Aorta (tissue), 5 donors: ENCODE measurements at regions not wholly inside any gene's neighbourhood (a gene's known extent, or its start where the extent isn't known, plus 50 kb on each side); places are given as distances from the start of the nearest gene placed in this dataset.
"Not testable (repeated sequence)": the region's sequence is repeated elsewhere in the genome, so short reads cannot be mapped to it uniquely, and the experiment has no call there.

Source experiments
- ATAC-seq: fragments of 200-7000 bp; cut with Tn5 transposase; one replicate; pipeline ENCODE4 v1.9.1; 2022; ENCODE audit warnings: moderate library complexity; ENCODE audit not compliant: low FRiP score
- DNase-seq, 2 donors: peaks; one replicate each; pipeline ENCODE4 v3.0.0-alpha.2; 2020
- H3K27ac ChIP-seq, 2 donors: one replicate each; pipeline ENCODE4 v1.5.1; 2013; ENCODE audit warnings: low read length in 2 of 2, mild to moderate bottlenecking in 2 of 2, moderate library complexity in 2 of 2, control low read depth in 1 of 2, inconsistent platforms in 1 of 2, low read depth in 1 of 2
- H3K27me3 ChIP-seq, 2 donors: one replicate each; pipeline ENCODE4 v1.6.1; 2013; ENCODE audit warnings: control low read depth in 1 of 2, low read length in 1 of 2, mild to moderate bottlenecking in 1 of 2, moderate library complexity in 1 of 2; ENCODE audit not compliant: insufficient read depth in 2 of 2, control insufficient read depth in 1 of 2
- H3K36me3 ChIP-seq, 2 donors: one replicate each; pipeline ENCODE4 v1.6.1; 2013; ENCODE audit warnings: control low read depth in 1 of 2, low read length in 1 of 2, mild to moderate bottlenecking in 1 of 2; ENCODE audit not compliant: insufficient read depth in 2 of 2, control insufficient read depth in 1 of 2
- H3K4me1 ChIP-seq, 2 donors: one replicate each; pipeline ENCODE4 v1.6.1; 2013; ENCODE audit warnings: low read length in 2 of 2, control low read depth in 1 of 2, mild to moderate bottlenecking in 1 of 2, moderate library complexity in 1 of 2; ENCODE audit not compliant: insufficient read depth in 2 of 2, control insufficient read depth in 1 of 2
- H3K4me3 ChIP-seq, 2 donors: one replicate each; pipeline ENCODE4 v1.5.1; 2013; ENCODE audit warnings: low read length in 2 of 2, control low read depth in 1 of 2, mild to moderate bottlenecking in 1 of 2
- H3K9me3 ChIP-seq: one replicate; pipeline ENCODE4 v1.6.1; 2013; ENCODE audit warnings: mild to moderate bottlenecking, low read length; ENCODE audit not compliant: control insufficient read depth
- WGBS, 2 donors: extraction: QIAGEN DNeasy Blood & Tissue Kit; methylation state at CpG; one replicate each; pipeline ENCODE4 v1.1.7; 2013; 5-methylcytosine and 5-hydroxymethylcytosine counted together
- intact Hi-C, 2 donors: fragments of 100-400 bp; cut with DNase I; formaldehyde crosslinking; loops; one replicate each; pipeline versions ENCODE4 v1.14.2 to v1.15.0; 2022
- donor health status: healthy with polysubstance abuse.
- donor health status: Bipolar disorder and iron deficiency.
- donor health status: DM: no; HTN: no; CAD: no.
- donor health status: DM: no; HTN: no; CAD: no.
- donor health status: DM: yes; HTN: yes; CAD: no.

DNA sequence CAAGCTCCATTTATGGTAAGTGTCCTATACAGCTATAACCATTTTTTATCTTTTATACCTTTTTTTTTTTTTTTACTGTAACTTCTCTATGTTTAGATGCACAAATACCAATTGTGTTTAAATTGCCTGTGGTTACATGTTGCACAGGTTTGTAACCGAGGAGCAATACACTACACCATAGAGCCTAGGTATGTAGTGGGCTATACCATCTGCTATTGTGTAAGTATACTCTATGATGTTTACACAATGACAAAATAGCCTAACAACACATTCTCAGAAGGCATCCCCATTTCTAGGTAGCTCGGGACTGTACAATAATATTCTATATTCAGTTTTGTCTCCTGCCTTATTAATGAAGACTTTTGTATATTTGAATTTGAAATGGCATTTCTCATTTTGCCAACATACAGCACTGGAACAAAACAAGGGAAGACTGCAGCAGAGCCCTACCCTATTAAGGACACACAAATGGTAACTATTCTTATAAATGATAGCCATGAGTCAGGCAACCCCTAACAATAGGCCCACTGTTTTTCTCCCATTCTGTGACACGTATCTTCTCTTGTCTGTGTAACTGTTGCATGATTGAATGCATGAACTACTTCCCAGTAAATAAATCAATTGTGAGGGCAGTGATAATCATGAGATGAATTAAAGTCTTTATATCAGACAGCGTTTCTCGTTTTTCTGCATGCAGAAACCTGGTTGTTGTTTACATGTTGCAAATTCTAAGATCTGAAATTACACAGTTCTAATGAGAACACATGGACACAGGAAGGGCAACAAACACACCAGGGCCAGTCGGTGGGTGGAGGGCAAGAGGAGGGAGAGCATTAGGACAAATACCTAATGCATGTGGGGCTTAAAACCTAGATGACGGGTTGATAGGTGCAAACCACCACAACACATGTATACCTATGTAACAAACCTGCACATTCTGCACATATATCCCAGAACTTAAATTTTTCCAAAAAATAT is 173.9 kb downstream of the EPM2A start:
- Histone ChIP-seq H3K4me3 (no peak overlapping the region), H3K27me3 (no peaks in the 10 kb centered on the region), H3K9me3 (peaks cover 1% of the 10 kb centered on the region), H3K27ac (no peak overlapping the region), H3K4me1 (no peaks in the 10 kb centered on the region), H3K36me3 (no peaks in the 10 kb centered on the region)
- WGBS, 2 donors, result 79 to 82% methylated on average over 7 of the region's 7 CpGs
- ATAC-seq (no peak), DNase-seq (no peak)
- intact Hi-C loops, result no loop called here

- Histone ChIP-seq H3K27ac (no peak overlapping the region), H3K9me3 (peaks cover 1% of the 10 kb centered on the region), H3K4me1 (no peaks in the 10 kb centered on the region), H3K4me3 (no peak overlapping the region), H3K36me3 (no peaks in the 10 kb centered on the region), H3K27me3 (no peaks in the 10 kb centered on the region)
- intact Hi-C loops, result no loop called here
- WGBS, 2 donors, result 81 to 83% methylated on average over 10 of the region's 10 CpGs
- ATAC-seq (no peak), DNase-seq (no peak)
Observed at GRCh38 chr6:145562771-145563615, 172.3 kb downstream of the EPM2A start.

- intact Hi-C loops, result no loop called here
Observed at GRCh38 chr6:145564553-145564952, 170.8 kb downstream of the EPM2A start.

DNA sequence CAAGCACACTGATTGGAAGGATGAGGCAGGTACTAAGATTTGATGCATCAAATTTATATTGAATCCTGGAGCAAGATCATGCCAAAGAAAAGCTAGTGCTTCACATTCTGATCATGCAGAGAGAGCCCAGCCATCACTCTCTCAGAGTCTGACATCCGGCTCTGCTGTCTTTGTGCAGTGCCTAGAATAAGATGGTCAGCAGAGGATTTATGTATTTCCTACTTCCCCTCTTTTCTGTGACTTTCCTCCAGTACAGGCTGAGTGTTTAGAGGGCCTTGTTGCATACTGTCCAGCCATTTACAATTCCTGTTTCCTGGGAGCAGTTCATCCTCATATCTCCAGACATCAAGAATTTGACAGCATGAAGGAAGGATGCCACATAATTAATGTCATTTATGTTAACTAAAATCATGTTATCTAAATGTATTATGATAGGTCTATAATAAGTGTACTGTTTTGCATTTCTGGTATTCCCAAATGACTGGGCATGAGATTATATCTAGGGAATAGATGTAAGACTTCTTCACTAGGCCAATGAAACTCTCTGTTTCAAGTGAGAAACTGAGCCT is 167.6 kb downstream of the EPM2A start:
- intact Hi-C loops, result no loop called here
- Histone ChIP-seq H3K36me3 (no peaks in the 10 kb centered on the region), H3K4me1 (no peaks in the 10 kb centered on the region), H3K4me3 (no peak overlapping the region), H3K27ac (no peak overlapping the region), H3K9me3 (peaks cover 1% of the 10 kb centered on the region), H3K27me3 (no peaks in the 10 kb centered on the region)
- 57 to 88% methylated on average over 1 of the region's 1 CpG for WGBS, 2 donors
- ATAC-seq (no peak), DNase-seq (no peak)

More at GRCh38 chr6:145564553-145564952, 170.8 kb downstream of the EPM2A start:
- no peaks in the 10 kb centered on the region for H3K36me3 ChIP-seq
- H3K4me3 ChIP-seq, result no peak overlapping the region
- no peak for ATAC-seq
- H3K9me3 ChIP-seq, result peaks cover 1% of the 10 kb centered on the region
- no peak for DNase-seq
- H3K27me3 ChIP-seq, result no peaks in the 10 kb centered on the region
- no peaks in the 10 kb centered on the region for H3K4me1 ChIP-seq
- no peak overlapping the region for H3K27ac ChIP-seq

GRCh38 chr6:145569140-145569539 is 166.2 kb downstream of the EPM2A start:
- Histone ChIP-seq H3K9me3 (peaks cover 5% of the 10 kb centered on the region), H3K27ac (no peak overlapping the region), H3K36me3 (no peaks in the 10 kb centered on the region), H3K4me1 (no peaks in the 10 kb centered on the region), H3K4me3 (no peak overlapping the region), H3K27me3 (no peaks in the 10 kb centered on the region)
- DNase-seq (no peak), ATAC-seq (no peak)
- WGBS, 2 donors, result 65 to 68% methylated on average over 3 of the region's 3 CpGs
- intact Hi-C loops, result no loop called here

GRCh38 chr6:145570336-145570735 is 165.0 kb downstream of the EPM2A start:
- intact Hi-C loops, ATAC-seq: not testable (repeated sequence)
- WGBS, 2 donors, result 58 to 71% methylated on average over 1 of the region's 1 CpG

GRCh38 chr6:145574269-145574668 is 161.1 kb downstream of the EPM2A start:
- ATAC-seq, H3K27ac ChIP-seq, H3K9me3 ChIP-seq, DNase-seq, intact Hi-C loops, H3K4me3 ChIP-seq, H3K36me3 ChIP-seq, H3K4me1 ChIP-seq, H3K27me3 ChIP-seq: not testable (repeated sequence)
- WGBS, 2 donors, result 94 to 95% methylated on average over 1 of the region's 1 CpG

More at GRCh38 chr6:145570336-145570735, 165.0 kb downstream of the EPM2A start:
- DNase-seq, H3K27me3 ChIP-seq, H3K4me1 ChIP-seq, H3K27ac ChIP-seq, H3K36me3 ChIP-seq, H3K4me3 ChIP-seq, H3K9me3 ChIP-seq: not testable (repeated sequence)
